ENCODE measurements at regions not wholly inside any gene's neighbourhood (a gene's known extent, or its start where the extent isn't known, plus 50 kb on each side); places are given as distances from the start of the nearest gene placed in this dataset.

DNA sequence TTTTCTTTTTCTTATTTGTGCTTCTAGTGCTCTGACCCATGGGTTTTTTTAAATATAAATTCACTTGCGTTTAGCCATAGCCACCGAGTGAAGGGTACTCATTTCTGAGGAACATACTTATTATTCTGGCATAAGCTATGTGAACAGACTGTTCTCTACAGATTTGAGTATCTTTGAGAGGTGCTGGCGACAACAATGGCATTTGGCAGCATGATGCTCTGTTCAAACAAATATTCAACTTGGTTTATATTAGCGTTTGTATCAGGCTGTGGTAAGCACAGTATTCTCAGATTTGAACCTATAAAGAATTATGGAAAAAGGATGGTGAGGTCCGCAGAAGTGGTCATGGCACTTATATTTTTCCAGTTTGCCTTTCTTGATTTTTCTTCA, 108.7 kb upstream of the LIMCH1 start:
- H3K4me3 ChIP-seq (ENCODE audit: low read length), result no peak overlapping the region
- H2AFZ ChIP-seq (ENCODE audit: low read length), result no peak overlapping the region
- ATAC-seq, result no peak
- no peaks in the 10 kb centered on the region for H3K27me3 ChIP-seq (ENCODE audit: low read length)
- POLR2A ChIA-PET (ENCODE audit: unreplicated experiment), result no interaction called here
- no peak for DNase-seq
- CTCF ChIA-PET, result no interaction called here
- intact Hi-C loops (cut with micrococcal nuclease), result no loop called here
- no peak overlapping the region for H3K4me2 ChIP-seq (ENCODE audit: low read length)
- H3K79me2 ChIP-seq (ENCODE audit: low read length), result no peaks in the 10 kb centered on the region
- H3F3A ChIP-seq (ENCODE audit: low read length, unreplicated experiment), result no peaks in the 10 kb centered on the region
- H3K4me1 ChIP-seq (ENCODE audit: insufficient read depth, low read length), result no peaks in the 10 kb centered on the region
- H3K9me3 ChIP-seq (ENCODE audit: low read length), result no peaks in the 10 kb centered on the region
- H3K9me2 ChIP-seq (replicated peaks; ENCODE audit: low read length), result no peaks in the 10 kb centered on the region
- H3K27ac ChIP-seq (ENCODE audit: low read length), result no peak overlapping the region
- no peaks in the 10 kb centered on the region for H3K36me3 ChIP-seq (ENCODE audit: low read depth, low read length)
- H3K9ac ChIP-seq (ENCODE audit: low read length), result no peak overlapping the region
- no peaks in the 10 kb centered on the region for H4K20me1 ChIP-seq (ENCODE audit: low read length)
- no peak for TF ChIP-seq EZH2phosphoT487 (IDR thresholded peaks at IDR 0.05; ENCODE audit: borderline replicate concordance, low read length)
- TF ChIP-seq EZH2 (IDR thresholded peaks at IDR 0.05; ENCODE audit: low read length, unreplicated experiment), result no peak
- TF ChIP-seq CTCF (conservative IDR thresholded peaks at IDR 0.05; ENCODE audit: low read depth, low read length), result no peak
- BruUV-seq (replicated peaks), result no TSS peak

DNA sequence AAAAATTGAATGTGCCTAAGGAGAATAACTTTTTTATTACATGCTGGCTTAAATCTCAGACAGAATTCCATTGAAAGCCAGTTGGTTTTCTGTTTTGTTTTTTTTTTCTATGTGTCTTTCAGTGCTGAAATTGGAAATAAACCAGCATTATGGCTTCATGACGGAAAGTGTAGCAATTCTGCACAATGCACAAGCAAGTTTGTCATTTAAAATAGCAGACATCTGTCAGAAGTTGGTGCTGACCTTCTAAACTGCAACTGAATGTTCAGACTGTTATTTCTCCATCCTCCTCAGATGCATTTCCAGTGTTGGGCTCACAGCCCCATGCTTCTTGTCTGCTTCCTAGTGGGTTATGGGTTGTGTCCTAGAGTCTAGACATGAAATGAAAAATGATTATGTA, 107.2 kb upstream of the LIMCH1 start:
- Histone ChIP-seq H3F3A (ENCODE audit: low read length, unreplicated experiment) (no peaks in the 10 kb centered on the region), H3K9me2 (replicated peaks; ENCODE audit: low read length) (no peaks in the 10 kb centered on the region), H3K36me3 (ENCODE audit: low read depth, low read length) (no peaks in the 10 kb centered on the region), H3K4me3 (ENCODE audit: low read length) (no peak overlapping the region), H2AFZ (ENCODE audit: low read length) (no peak overlapping the region), H3K79me2 (ENCODE audit: low read length) (no peaks in the 10 kb centered on the region), H3K9me3 (ENCODE audit: low read length) (no peaks in the 10 kb centered on the region), H3K4me2 (ENCODE audit: low read length) (no peak overlapping the region), H3K27me3 (ENCODE audit: low read length) (no peaks in the 10 kb centered on the region), H3K4me1 (ENCODE audit: insufficient read depth, low read length) (no peaks in the 10 kb centered on the region), H3K9ac (ENCODE audit: low read length) (no peak overlapping the region), H4K20me1 (ENCODE audit: low read length) (no peaks in the 10 kb centered on the region), H3K27ac (ENCODE audit: low read length) (no peak overlapping the region)
- intact Hi-C loops (cut with micrococcal nuclease), result no loop called here
- no peak for TF ChIP-seq CTCF (conservative IDR thresholded peaks at IDR 0.05; ENCODE audit: low read depth, low read length)
- no peak for TF ChIP-seq EZH2phosphoT487 (IDR thresholded peaks at IDR 0.05; ENCODE audit: borderline replicate concordance, low read length)
- TF ChIP-seq EZH2 (IDR thresholded peaks at IDR 0.05; ENCODE audit: low read length, unreplicated experiment), result no peak
- no TSS peak for BruUV-seq (replicated peaks)
- ChIA-PET CTCF (no interaction called here), POLR2A (ENCODE audit: unreplicated experiment) (no interaction called here)
- DNase-seq, result no peak
- ATAC-seq, result no peak

DNA sequence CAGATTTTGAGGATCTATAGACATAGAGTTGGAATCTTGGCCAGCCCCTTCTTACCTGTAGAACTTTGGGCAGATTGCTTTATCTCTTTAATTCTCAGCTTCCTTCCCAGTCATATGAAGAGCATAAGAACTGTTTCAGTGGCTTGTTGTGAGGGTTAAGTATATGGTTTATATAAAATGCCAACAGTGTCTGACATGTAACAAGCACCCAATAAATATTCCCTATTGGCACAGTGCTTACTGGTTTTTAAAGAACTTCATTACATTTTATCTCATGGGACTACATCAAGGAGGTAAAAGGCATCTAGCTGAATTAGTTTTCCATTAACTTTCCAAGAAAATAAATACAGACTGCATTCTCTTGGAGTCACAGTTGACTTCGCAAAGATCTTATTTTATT, 106.7 kb upstream of the LIMCH1 start:
- Histone ChIP-seq H3K79me2 (ENCODE audit: low read length) (no peaks in the 10 kb centered on the region), H3K36me3 (ENCODE audit: low read depth, low read length) (no peaks in the 10 kb centered on the region), H3K27ac (ENCODE audit: low read length) (no peak overlapping the region), H2AFZ (ENCODE audit: low read length) (no peak overlapping the region), H3K4me3 (ENCODE audit: low read length) (no peak overlapping the region), H3F3A (ENCODE audit: low read length, unreplicated experiment) (no peaks in the 10 kb centered on the region), H3K4me1 (ENCODE audit: insufficient read depth, low read length) (no peaks in the 10 kb centered on the region), H4K20me1 (ENCODE audit: low read length) (no peaks in the 10 kb centered on the region), H3K4me2 (ENCODE audit: low read length) (no peak overlapping the region), H3K27me3 (ENCODE audit: low read length) (no peaks in the 10 kb centered on the region), H3K9me2 (replicated peaks; ENCODE audit: low read length) (no peaks in the 10 kb centered on the region), H3K9ac (ENCODE audit: low read length) (no peak overlapping the region), H3K9me3 (ENCODE audit: low read length) (no peaks in the 10 kb centered on the region)
- POLR2A ChIA-PET (ENCODE audit: unreplicated experiment), result no interaction called here
- CTCF ChIA-PET, result no interaction called here
- no peak for ATAC-seq
- no peak for TF ChIP-seq EZH2 (IDR thresholded peaks at IDR 0.05; ENCODE audit: low read length, unreplicated experiment)
- no peak for TF ChIP-seq EZH2phosphoT487 (IDR thresholded peaks at IDR 0.05; ENCODE audit: borderline replicate concordance, low read length)
- no peak for TF ChIP-seq CTCF (conservative IDR thresholded peaks at IDR 0.05; ENCODE audit: low read depth, low read length)
- BruUV-seq (replicated peaks), result no TSS peak
- no peak for DNase-seq
- intact Hi-C loops (cut with micrococcal nuclease), result no loop called here

Measured in PC-3 (cell line).